ENCODE measurements at regions not wholly inside any gene's neighbourhood (a gene's known extent, or its start where the extent isn't known, plus 50 kb on each side); places are given as distances from the start of the nearest gene placed in this dataset.

DNA sequence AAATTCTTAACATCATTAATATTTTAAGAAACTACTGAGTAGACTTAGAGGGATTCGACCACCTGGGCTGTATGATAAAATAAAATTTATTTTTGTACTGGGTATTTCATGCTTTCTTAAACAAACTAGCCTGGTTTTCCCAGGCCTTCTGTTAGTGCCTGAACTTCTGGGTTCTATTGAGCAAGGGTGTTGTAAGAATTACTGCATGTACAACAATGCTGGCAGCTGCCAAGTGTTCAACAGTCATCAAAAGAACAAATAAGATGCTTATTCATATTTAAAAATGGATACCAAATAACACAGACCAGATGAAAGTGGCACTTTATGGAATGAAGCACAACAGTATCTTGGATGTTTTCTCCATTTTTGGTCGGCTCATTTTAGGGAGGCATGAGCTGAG, 123.2 kb upstream of the FBXL7 start:
- no peak overlapping the region for H4K91ac ChIP-seq (replicated peaks; ENCODE audit: insufficient read length, low read length)
- no peak overlapping the region for H3K4me2 ChIP-seq (ENCODE audit: insufficient read depth in 1 of 2, low read depth in 2 of 2, low read length in 2 of 2)
- H2BK12ac ChIP-seq (ENCODE audit: low read depth, low read length), result no peak overlapping the region
- H3K36me3 ChIP-seq (ENCODE audit: control insufficient read depth in 2 of 4, insufficient read depth in 4 of 4, low read length in 3 of 4), result no peaks in the 10 kb centered on the region
- CTCF ChIA-PET (ENCODE audit: partially characterized antibody), result interaction anchor here (0.6 to 1.7 kb wide), 7 partner anchors 10 to 1069 kb away, joined by 3 to 5 read pairs (median 3); no protein-coding TSS in a partner anchor
- no peak overlapping the region for H4K8ac ChIP-seq (ENCODE audit: extremely low read depth, insufficient read depth, low read length)
- H4K20me1 ChIP-seq (replicated peaks in 1 of 2; ENCODE audit: control insufficient read depth in 1 of 2, insufficient read depth in 2 of 2, low read length in 2 of 2), result no peaks in the 10 kb centered on the region
- no peaks in the 10 kb centered on the region for H3K27me3 ChIP-seq (replicated peaks in 1 of 4; ENCODE audit: control insufficient read depth in 3 of 4, extremely low read depth in 1 of 4, insufficient read depth in 3 of 4, low read length in 3 of 4)
- H3K79me2 ChIP-seq (ENCODE audit: control insufficient read depth in 1 of 2, insufficient read depth in 2 of 2, low read length in 2 of 2), result no peaks in the 10 kb centered on the region
- no peak overlapping the region for H3K56ac ChIP-seq (replicated peaks; ENCODE audit: insufficient read length, low read depth, low read length)
- no peaks in the 10 kb centered on the region for H3K23me2 ChIP-seq (ENCODE audit: low read depth, low read length)
- H3K18ac ChIP-seq (ENCODE audit: extremely low read depth, low read length), result no peak overlapping the region
- no peak for DNase-seq (ENCODE audit: low read depth in 1 of 2, low spot score in 2 of 2)
- WGBS, 2 experiments (ENCODE audit: extremely low coverage in 1 of 2, insufficient coverage in 1 of 2, insufficient read length in 1 of 2, insufficient replicate concordance in 2 of 2, low coverage in 1 of 2, low lambda C conversion rate in 2 of 2, missing lambda C conversion rate in 1 of 2), result 95% methylated on average over 2 of the region's 2 CpGs; no CpG with 5 or more reads in 1 of the 2 experiments
- POLR2A ChIA-PET (ENCODE audit: partially characterized antibody), result no interaction called here
- no peak for FAIRE-seq
- H3K9ac ChIP-seq (replicated peaks in 1 of 4; ENCODE audit: extremely low read depth in 1 of 4, low read depth in 3 of 4, low read length in 3 of 4), result no peak overlapping the region
- H3K79me1 ChIP-seq (ENCODE audit: low read depth, low read length), result no peaks in the 10 kb centered on the region
- H2BK120ac ChIP-seq (replicated peaks; ENCODE audit: low read depth, low read length), result no peak overlapping the region
- no peak overlapping the region for H3K27ac ChIP-seq (ENCODE audit: low read depth, low read length)
- no peak overlapping the region for H2BK5ac ChIP-seq (ENCODE audit: low read depth, low read length)
- H3K9me3 ChIP-seq (ENCODE audit: insufficient read depth in 2 of 2, low read depth in 1 of 2, low read length in 1 of 2), result no peaks in the 10 kb centered on the region
- no peak overlapping the region for H4K5ac ChIP-seq (ENCODE audit: insufficient read length, low read depth, low read length)
- no peak overlapping the region for H2BK20ac ChIP-seq (ENCODE audit: low read length)
- no peak overlapping the region for H2AK5ac ChIP-seq (ENCODE audit: low read depth, low read length)
- no peak overlapping the region for H2BK15ac ChIP-seq (ENCODE audit: low read length)
- H3K23ac ChIP-seq (ENCODE audit: insufficient read length), result no peak overlapping the region
- no peak overlapping the region for H3K4me3 ChIP-seq (ENCODE audit: extremely low read depth in 1 of 4, insufficient read depth in 2 of 4, low read depth in 3 of 4, low read length in 4 of 4)
- no peak overlapping the region for H3K14ac ChIP-seq (ENCODE audit: insufficient read length)
- H3K4me1 ChIP-seq (replicated peaks in 1 of 4; ENCODE audit: control insufficient read depth in 3 of 4, insufficient read depth in 4 of 4, low read length in 3 of 4), result no peaks in the 10 kb centered on the region
- no peak overlapping the region for H3K4ac ChIP-seq (replicated peaks; ENCODE audit: insufficient read length, low read depth, low read length)
- H2AFZ ChIP-seq (ENCODE audit: low read length), result no peak overlapping the region
- TF ChIP-seq BCL11A (IDR thresholded peaks at IDR 0.05; ENCODE audit: low read depth in 2 of 2, low read length in 2 of 2), result no peak
- no peak for TF ChIP-seq SAP30 (IDR thresholded peaks at IDR 0.05; ENCODE audit: insufficient read depth, insufficient replicate concordance, low read length)
- no peak for TF ChIP-seq TAF1 (IDR thresholded peaks at IDR 0.05; ENCODE audit: low read depth, low read length)
- no peak for TF ChIP-seq CBX5 (IDR thresholded peaks at IDR 0.05; ENCODE audit: low read depth, low read length)
- no peak for TF ChIP-seq SUZ12 (IDR thresholded peaks at IDR 0.05; ENCODE audit: low read length)
- no peak for TF ChIP-seq CREB1 (IDR thresholded peaks at IDR 0.05)
- TF ChIP-seq BACH1 (IDR thresholded peaks at IDR 0.05; ENCODE audit: low read length), result no peak
- TF ChIP-seq CTCF (IDR thresholded peaks at IDR 0.05; ENCODE audit: control extremely low read depth in 1 of 3, insufficient read depth in 1 of 3, low read depth in 1 of 3, low read length in 3 of 3), result no peak
- no peak for TF ChIP-seq EGR1 (IDR thresholded peaks at IDR 0.05; ENCODE audit: borderline replicate concordance, low read depth, low read length)
- TF ChIP-seq CBX8 (IDR thresholded peaks at IDR 0.05; ENCODE audit: borderline replicate concordance, low read depth, low read length), result no peak
- no peak for TF ChIP-seq RAD21 (IDR thresholded peaks at IDR 0.05 in 1 of 2, conservative IDR thresholded peaks at IDR 0.05 in 1 of 2; ENCODE audit: low read depth in 2 of 2, low read length in 2 of 2)
- no peak for TF ChIP-seq SRF (IDR thresholded peaks at IDR 0.05; ENCODE audit: low read depth, low read length)
- no peak for TF ChIP-seq BRCA1 (IDR thresholded peaks at IDR 0.05; ENCODE audit: low read depth, low read length)

Measured in H1 (cell line).